Left ventricle myocardium superior (tissue), 1 donor: ENCODE measurements at regions not wholly inside any gene's neighbourhood (a gene's known extent, or its start where the extent isn't known, plus 50 kb on each side); places are given as distances from the start of the nearest gene placed in this dataset.
"Not testable (repeated sequence)": the region's sequence is repeated elsewhere in the genome, so short reads cannot be mapped to it uniquely, and the experiment has no call there.

Experiments used
- ATAC-seq: fragments of 200-7000 bp; cut with Tn5 transposase; one replicate; pipeline ENCODE4 v1.9.1; 2020; ENCODE audit warnings: mild to moderate bottlenecking, moderate library complexity
- DNase-seq: peaks from one replicate; pipeline ENCODE4 v3.0.0-alpha.2; 2020
- intact Hi-C: fragments of 100-400 bp; cut with micrococcal nuclease; formaldehyde crosslinking; loops from one replicate; pipeline ENCODE4 v1.11.0; 2022
- donor health status: DM: no; HTN: yes; CAD: no; lungs with severe emphysema.

DNA sequence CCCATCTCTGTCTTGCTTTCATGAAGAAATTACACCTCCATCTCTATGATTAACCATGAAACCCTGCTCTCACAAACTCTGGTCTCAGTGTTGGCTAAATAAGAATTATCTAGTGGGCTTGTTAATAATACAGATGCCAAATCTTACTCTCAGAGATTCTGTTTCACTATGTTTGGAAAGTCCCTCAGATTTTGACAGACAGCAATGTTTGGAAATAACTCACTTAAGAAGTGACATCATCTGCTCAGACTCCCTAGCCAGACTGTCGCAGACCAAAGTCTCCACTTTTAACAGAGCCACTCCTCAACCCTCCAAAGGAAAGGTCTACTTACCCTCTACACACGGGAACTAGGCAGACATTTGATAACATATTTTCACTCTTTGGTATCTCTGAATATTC is 328.5 kb upstream of the FGF16 start:
- DNase-seq (no peak), ATAC-seq (no peak)
- intact Hi-C loops: no loop called here

DNA sequence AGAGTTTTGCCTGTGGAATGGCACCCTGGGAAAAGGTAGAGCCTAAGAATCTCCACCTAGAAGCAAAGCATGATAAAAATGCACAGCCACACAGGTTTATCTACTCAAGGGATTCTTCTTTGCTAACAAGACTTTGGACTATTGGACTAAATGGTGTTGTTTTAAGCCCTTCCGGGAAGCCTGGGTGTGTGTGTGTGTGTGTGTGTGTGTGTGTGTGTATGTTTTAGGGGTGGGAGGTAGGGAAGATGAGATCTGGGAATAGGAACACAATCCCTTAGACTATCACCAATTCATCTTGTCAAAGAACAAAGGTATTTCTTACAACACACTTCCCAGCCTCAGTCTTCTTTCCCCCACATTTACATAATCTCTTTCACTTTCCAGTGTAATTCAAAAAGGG is 327.5 kb upstream of the FGF16 start:
- no peak for DNase-seq
- no peak for ATAC-seq
- intact Hi-C loops: no loop called here

- intact Hi-C loops, DNase-seq, ATAC-seq: not testable (repeated sequence)
Measured at GRCh38 chrX:77123917-77124316, 323.3 kb upstream of the FGF16 start.

GRCh38 chrX:77127571-77127970 is 319.6 kb upstream of the FGF16 start:
- intact Hi-C loops, DNase-seq, ATAC-seq: not testable (repeated sequence)

- DNase-seq: no peak
- ATAC-seq: no peak
- intact Hi-C loops: no loop called here
Measured at GRCh38 chrX:77143907-77144306, 303.3 kb upstream of the FGF16 start.

DNA sequence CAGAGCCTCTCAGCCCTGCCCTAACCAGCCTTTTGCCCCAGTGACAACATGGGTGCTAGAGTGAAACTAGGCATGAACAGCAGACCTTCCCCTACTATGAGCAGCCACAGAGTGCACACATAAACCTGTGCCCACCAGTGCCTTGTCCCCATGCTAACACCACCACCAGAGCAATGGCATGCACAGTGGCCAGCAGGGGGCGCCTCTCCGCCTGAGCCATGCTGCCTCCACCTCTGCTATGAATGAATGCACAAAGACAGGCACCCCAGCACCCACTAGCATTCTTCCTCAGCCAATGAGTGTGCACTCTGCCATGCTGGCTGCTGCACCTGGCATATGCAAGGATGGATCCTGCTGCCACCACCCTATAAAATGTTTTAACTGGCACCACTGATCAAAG is 286.9 kb upstream of the FGF16 start:
- intact Hi-C loops: no loop called here
- no peak for ATAC-seq
- no peak for DNase-seq

- no peak for ATAC-seq
- intact Hi-C loops: no loop called here
Measured at GRCh38 chrX:77162777-77163176, 284.4 kb upstream of the FGF16 start.

DNA sequence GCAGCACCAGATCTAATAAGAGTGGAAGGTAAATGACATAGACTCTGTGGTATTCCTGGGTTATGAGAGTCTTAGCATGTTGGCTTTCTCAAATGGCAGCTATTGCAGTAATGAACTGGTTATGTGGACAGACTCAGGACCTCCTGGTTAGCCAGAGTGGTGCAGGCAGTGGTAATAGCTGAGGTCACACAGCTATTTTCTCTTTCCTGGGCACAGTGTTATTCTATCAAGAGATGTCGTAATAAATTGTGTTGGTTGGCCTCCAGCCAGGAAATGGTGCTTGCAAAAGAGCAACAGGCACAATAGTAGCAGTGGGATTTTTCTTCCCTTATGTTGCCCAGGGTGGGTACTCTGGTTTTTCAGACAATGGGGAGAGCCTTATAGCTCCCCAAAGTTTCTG is 279.2 kb upstream of the FGF16 start:
- ATAC-seq: no peak
- intact Hi-C loops: no loop called here
- DNase-seq: no peak

More at GRCh38 chrX:77162777-77163176, 284.4 kb upstream of the FGF16 start:
- DNase-seq: no peak

DNA sequence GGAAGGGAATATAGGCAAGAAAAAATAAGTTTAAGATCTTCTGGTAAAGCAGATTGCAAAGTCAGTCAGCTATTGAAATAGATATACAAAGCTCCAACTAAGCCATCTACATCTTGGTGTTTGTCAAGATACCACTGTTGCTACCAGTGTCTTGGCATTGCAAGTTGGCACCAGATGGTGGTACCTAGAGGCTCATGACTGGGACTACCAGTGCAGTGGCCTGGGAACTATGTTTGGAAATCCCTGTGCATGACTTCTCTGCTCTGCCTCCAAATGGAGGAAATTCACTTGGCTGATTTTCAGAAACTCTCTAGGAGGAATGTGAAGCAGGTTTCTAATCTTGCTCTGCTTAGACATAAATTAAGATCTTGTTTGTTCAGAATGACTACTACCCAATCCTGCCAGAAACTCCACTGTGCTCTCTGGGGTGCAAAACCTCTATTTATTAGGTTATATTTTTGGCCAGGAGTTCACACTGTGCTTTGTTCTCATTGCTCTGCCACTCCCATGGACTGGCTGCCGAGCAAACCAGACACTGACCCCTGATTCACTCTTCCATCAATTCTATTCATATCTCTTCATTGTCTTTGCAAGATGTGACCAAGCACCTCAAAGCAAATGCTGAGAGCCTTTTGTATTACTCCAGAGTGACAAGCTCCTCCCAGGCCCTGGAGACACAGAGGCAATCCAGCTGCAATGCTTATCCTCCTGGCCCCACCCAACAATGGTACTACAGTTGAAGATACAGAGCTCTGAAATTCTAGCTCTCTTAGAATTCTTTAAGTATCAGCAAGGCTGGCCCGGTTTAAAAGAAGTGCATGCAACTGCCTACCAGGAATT is 272.3 kb upstream of the FGF16 start:
- ATAC-seq: no peak
- intact Hi-C loops: no loop called here

DNA sequence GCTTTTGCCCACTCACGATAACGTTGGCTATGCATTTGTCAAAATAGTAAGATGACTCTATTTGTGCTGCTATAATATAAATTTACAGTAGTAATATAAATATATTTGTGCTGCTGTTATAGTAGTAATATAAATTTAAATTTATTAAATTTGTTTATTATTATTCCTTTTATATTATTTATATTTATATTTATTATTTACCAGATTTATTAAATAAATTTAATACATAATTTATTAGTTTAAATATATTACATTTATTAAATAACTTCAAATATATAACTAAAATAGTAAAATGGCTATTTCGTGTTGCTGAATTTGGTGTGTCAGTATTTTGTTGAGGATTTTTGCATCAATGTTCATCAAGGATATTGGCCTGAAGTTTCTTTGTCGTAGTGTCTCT is 246.5 kb upstream of the FGF16 start:
- ATAC-seq: no peak
- no peak for DNase-seq
- intact Hi-C loops: no loop called here

More for the DNA sequence above, 272.3 kb upstream of the FGF16 start:
- DNase-seq: no peak

DNA sequence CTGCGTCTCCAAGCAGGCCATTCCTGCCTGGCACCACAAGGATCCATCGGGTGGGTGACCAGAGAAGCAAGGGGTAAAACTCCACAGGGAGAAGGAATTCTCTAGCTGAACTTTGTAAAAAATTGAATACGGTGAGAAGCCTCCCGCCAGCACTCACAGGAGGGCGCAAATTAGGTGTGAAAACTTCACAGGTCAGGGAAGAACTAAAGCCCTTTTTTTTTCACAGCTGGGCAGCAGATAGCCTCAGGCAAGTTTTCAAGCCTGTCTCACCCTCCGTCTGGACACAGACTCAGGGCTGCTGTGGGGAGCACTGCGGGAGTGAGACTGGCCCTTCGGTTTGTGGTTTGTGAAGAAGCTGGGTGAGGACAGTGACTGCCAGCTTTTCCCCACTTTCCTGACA is 224.1 kb upstream of the FGF16 start:
- ATAC-seq (no peak), DNase-seq (no peak)
- intact Hi-C loops: no loop called here

DNA sequence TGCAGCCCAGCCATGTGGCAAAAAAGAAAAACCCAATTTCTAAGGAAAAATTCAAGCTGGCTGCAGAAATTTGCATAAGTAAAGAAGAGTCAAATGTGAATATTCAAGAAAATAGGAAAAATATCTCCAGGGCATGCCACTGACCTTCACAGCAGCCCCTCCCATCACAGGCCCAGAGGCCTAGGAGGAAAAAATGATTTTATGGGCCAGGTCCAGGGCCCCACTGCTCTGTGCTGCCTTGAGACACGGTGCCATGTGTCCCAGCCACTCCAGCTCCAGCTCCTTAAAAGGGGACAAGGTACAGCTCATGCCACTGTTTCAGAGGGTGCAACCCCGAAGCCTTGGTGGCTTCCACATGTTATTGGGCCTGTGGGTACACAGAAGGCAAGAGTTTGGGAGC is 182.7 kb upstream of the FGF16 start:
- no peak for DNase-seq
- ATAC-seq: no peak
- intact Hi-C loops: no loop called here

DNA sequence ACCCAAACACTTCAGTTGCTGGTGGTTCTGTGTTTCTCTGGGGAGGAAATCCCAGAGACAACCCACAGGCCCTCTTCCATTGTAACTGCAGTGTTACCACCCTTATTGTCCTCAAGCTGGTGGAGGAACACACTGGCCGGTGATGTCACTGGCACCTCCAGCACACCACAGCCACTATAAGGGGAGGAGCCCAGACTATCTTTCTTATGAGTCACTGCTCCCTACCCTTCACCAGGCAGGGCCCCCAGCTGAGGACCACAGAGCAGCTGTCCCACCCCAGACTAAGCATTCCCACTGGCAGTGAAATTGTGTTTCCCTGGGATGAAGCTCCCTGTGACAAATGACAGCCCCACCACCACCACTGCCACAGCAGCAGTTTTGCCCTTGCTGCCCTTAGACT is 171.8 kb upstream of the FGF16 start:
- no peak for ATAC-seq
- DNase-seq: no peak
- intact Hi-C loops: no loop called here

DNA sequence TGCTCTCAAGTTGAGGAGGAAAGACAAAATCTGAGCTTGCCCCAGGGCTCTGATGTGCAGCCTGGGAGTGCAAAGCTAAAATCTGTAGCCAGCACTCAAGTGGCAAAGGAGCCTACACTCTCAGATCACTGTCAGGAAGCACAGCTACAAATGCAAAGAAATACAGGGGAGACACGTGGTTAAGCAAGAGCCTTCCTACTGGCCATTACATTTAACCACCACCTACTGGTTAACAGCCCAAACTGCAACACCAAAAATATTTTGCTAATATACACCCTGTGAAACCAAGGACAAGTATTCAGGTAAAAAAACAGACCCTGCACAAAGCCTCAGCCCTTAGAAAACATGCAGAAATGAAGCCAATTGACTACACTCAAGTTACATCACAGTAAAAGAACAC is 170.4 kb upstream of the FGF16 start:
- ATAC-seq: no peak
- intact Hi-C loops: no loop called here
- no peak for DNase-seq

GRCh38 chrX:77277911-77278310 is 169.3 kb upstream of the FGF16 start:
- intact Hi-C loops: no loop called here
- ATAC-seq (no peak), DNase-seq (no peak)

DNA sequence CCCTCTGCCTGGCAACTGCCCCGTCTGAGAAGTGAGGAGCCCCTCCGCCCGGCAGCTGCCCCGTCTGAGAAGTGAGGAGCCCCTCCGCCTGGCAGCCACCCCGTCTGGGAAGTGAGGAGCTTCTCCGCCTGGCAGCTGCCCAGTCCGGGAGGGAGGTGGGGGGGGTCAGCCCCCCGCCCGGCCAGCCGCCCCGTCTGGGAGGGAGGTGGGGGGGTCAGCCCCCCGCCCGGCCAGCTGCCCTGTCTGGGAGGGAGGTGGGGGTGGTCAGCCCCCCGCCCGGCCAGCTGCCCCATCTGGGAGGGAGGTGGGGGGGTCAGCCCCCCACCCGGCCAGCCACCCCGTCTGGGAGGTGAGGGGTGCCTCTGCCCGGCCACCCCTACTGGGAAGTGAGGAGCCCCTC is 167.8 kb upstream of the FGF16 start:
- intact Hi-C loops, DNase-seq, ATAC-seq: not testable (repeated sequence)

DNA sequence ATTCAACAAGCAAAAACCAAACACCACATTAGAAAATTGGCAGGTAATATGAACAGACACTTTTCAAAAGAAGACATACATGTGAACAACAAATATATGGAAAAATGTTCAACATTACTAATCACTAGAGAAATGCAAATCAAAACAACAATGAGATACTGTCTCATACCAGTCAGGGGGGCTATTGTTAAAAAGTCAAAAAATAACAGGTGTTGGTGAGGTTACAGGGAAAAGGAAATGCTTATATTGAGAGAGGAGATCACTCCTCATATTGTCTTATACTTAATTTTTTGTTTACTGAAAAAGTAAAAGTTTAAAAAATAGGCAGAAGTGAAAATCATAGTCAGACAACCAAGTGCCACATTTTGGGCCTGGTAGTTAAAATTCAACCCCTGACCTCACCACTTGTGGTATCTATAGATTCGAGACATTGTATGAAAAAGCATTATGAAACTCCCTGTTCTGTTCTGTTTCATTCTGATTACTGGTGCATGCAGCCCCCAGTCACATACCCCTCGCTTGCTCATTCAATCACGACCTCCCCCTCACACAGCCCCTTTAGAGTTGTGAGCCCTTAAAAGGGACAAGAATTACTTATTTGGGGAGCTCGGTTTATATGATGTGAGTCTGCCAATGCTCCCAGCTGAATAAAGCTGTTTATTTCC is 153.7 kb upstream of the FGF16 start:
- ATAC-seq (no peak), DNase-seq (no peak)
- intact Hi-C loops: no loop called here

DNA sequence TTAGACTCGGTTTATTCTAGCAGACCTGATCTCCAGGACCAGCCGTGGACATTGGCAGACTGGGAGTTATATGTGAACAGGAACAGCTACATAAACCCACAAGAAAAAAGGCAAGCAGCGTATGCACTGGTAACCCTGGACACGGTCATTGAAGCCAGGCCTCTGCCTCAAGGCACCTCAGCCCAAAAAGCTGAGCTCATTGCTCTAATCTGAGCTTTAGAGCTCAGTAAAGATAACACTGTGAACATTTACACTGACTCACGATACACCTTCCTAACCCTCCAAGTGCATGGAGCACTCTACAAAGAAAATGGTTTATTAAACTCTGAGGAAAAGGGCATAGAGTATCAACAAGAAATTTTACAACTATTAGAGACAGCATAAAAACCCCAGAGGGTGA is 148.9 kb upstream of the FGF16 start:
- intact Hi-C loops: no loop called here
- DNase-seq: no peak
- ATAC-seq: no peak

GRCh38 chrX:77298790-77299189 is 148.4 kb upstream of the FGF16 start:
- intact Hi-C loops: no loop called here
- ATAC-seq (no peak), DNase-seq (no peak)

DNA sequence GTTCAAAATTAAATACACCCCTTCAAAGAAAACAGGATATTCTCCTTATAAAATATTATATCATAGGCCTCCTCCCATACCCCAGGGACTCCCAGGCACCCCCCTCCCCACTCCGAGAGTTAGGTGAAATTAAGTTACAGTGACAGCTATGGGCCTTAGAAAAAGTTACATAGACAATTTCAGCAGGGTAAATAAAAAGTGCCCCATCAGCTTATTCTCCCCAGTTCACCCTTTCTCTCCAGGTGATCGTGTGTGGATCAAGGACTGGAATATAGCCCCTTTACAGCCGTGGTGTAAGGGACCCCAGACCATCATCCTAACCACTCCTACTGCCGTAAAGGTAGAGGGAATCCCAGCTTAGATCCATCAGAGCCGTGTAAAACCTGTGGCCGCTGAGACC is 147.6 kb upstream of the FGF16 start:
- DNase-seq: no peak
- ATAC-seq: no peak
- intact Hi-C loops: no loop called here

DNA sequence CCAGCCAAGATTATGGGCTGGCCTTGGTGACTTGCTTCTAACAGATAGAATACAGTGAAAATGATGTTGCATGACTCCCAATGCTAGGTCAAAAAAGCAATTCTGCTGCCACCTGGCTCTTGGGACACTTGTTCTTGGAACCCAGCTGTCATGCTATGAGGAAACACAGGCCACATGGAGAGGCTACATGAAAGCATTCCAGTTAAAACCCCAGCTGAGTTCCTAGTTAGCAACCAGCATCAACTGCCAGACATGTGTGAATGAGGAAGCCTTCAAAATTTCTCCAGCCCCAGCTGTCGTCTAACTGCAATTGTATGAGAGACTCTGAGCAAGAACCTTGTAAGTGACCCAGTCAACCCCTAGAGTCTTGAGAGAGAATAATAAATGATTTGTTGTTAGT is 105.2 kb upstream of the FGF16 start:
- peak; percentile 85 for ATAC-seq
- intact Hi-C loops: no loop called here
- no peak for DNase-seq
